ENCODE measurements at regions not wholly inside any gene's neighbourhood (a gene's known extent, or its start where the extent isn't known, plus 50 kb on each side); places are given as distances from the start of the nearest gene placed in this dataset.
A peak's percentile ranks its signal among the peaks of the same experiment; 100 is the strongest.

DNA sequence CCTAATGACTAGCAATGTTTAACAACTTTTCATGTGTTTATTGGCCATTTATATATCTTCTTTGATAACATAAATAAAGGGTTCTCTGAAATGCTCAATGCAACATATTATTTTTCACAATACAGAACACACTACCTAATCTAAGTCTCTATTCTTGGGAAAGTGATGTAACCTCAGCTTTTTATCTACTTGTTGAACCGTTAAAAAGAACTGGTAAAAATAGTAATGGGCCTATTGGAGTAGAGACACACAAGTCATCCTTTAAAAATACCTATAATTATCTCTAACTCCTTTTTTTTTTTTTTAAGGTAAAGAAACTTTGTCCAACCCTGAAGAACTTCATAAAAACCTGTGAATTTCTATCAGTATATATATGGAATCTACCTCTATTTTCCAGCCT lies 1067.7 kb upstream of the CELF4 start:
- intact Hi-C loops (cut with DNase I), result no loop called here
- no peak overlapping the region for H3K9ac ChIP-seq (ENCODE audit: low read length in 3 of 3)
- H3K9me3 ChIP-seq (ENCODE audit: control insufficient read depth in 2 of 3, insufficient read depth in 1 of 3, low read length in 3 of 3), result no peaks in the 10 kb centered on the region
- TF ChIP-seq, protein P1, sequence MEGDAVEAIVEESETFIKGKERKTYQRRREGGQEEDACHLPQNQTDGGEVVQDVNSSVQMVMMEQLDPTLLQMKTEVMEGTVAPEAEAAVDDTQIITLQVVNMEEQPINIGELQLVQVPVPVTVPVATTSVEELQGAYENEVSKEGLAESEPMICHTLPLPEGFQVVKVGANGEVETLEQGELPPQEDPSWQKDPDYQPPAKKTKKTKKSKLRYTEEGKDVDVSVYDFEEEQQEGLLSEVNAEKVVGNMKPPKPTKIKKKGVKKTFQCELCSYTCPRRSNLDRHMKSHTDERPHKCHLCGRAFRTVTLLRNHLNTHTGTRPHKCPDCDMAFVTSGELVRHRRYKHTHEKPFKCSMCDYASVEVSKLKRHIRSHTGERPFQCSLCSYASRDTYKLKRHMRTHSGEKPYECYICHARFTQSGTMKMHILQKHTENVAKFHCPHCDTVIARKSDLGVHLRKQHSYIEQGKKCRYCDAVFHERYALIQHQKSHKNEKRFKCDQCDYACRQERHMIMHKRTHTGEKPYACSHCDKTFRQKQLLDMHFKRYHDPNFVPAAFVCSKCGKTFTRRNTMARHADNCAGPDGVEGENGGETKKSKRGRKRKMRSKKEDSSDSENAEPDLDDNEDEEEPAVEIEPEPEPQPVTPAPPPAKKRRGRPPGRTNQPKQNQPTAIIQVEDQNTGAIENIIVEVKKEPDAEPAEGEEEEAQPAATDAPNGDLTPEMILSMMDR (IDR thresholded peaks at IDR 0.05; ENCODE audit: borderline replicate concordance, extremely low read depth, insufficient read depth), result no peak
- no peaks in the 10 kb centered on the region for H3K36me3 ChIP-seq (ENCODE audit: control insufficient read depth in 2 of 3, insufficient read depth in 3 of 3, low read length in 3 of 3)
- no peaks in the 10 kb centered on the region for H3K4me1 ChIP-seq (ENCODE audit: control insufficient read depth in 2 of 3, insufficient read depth in 2 of 3, low read depth in 1 of 3, low read length in 3 of 3)
- no peak overlapping the region for H3K4me3 ChIP-seq (ENCODE audit: low read length in 3 of 3)
- FAIRE-seq, result no peak
- no peak for DNase-seq
- H3K27ac ChIP-seq (ENCODE audit: low read depth in 2 of 2, low read length in 2 of 2), result no peak overlapping the region
- no peaks in the 10 kb centered on the region for H3K27me3 ChIP-seq (ENCODE audit: control insufficient read depth, insufficient read depth, low read length)

DNA sequence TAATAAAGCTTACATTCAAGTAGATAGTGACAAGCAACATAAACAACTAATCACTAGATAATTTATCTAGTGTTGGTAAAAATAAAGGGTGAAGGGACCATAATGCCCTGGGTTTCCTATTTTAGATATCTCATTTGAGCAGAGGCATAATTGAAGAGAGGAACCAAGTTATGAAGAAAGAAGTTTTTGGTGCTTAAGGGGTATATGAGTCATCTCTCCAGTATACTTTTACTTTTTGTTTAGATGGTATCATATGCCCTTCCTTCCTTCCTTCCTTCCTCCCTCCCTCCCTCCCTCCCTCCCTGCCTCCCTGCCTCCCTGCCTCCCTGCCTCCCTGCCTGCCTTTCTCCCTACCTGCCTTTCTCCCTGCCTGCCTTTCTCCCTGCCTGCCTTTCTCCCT lies 1053.5 kb upstream of the CELF4 start:
- H3K27me3 ChIP-seq (ENCODE audit: control insufficient read depth, insufficient read depth, low read length), result no peaks in the 10 kb centered on the region
- TF ChIP-seq, protein P1 (IDR thresholded peaks at IDR 0.05; ENCODE audit: borderline replicate concordance, extremely low read depth, insufficient read depth), result no peak
- DNase-seq (no peak), FAIRE-seq (no peak)
- H3K4me1 ChIP-seq (ENCODE audit: control insufficient read depth in 2 of 3, insufficient read depth in 2 of 3, low read depth in 1 of 3, low read length in 3 of 3), result no peaks in the 10 kb centered on the region
- no peaks in the 10 kb centered on the region for H3K9me3 ChIP-seq (ENCODE audit: control insufficient read depth in 2 of 3, insufficient read depth in 1 of 3, low read length in 3 of 3)
- H3K36me3 ChIP-seq (ENCODE audit: control insufficient read depth in 2 of 3, insufficient read depth in 3 of 3, low read length in 3 of 3), result no peaks in the 10 kb centered on the region
- H3K9ac ChIP-seq (ENCODE audit: low read length in 3 of 3), result no peak overlapping the region
- intact Hi-C loops (cut with DNase I), result no loop called here
- no peak overlapping the region for H3K27ac ChIP-seq (ENCODE audit: low read depth in 2 of 2, low read length in 2 of 2)
- no peak overlapping the region for H3K4me3 ChIP-seq (ENCODE audit: low read length in 3 of 3)

DNA sequence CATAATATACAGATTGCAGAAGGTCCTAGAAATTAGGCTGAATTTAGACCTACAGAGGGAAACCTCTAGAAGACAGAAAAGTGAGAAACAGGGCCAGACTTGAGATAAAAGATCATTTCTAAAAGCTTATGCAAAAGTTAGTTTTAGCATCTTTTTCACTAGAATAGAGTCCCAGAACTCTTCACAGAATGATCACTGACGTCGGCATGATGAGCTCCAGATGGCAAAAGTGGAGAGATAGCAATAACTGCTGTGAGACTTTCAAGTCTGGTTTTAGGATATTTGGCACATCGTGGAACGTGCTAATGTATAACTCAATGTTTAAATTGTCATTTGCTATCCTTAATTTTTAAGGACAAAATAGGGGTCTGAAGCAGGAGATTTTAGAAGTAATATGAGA lies 1050.7 kb upstream of the CELF4 start:
- FAIRE-seq, result no peak

DNA sequence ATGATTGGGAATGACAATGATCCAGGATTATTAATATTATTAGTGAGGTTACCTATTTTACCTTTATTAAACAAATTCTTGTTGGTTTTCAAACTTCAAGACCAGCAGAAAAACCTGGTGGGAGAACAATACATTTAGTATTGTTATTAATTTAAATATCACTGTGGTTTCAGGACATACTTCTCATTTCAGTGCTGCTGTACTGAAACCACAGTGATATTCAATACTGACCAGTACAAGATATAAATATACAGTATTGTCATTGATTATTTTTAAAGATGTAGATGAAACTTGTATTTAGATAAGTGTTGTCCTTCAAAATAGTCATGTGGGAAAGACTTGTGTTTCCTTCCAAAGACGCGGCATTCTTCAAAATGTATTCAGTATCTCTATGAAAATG lies 1047.3 kb upstream of the CELF4 start:
- no peak overlapping the region for H3K27ac ChIP-seq (ENCODE audit: low read depth in 2 of 2, low read length in 2 of 2)
- FAIRE-seq (no peak), DNase-seq (no peak)
- H3K27me3 ChIP-seq (ENCODE audit: control insufficient read depth, insufficient read depth, low read length), result no peaks in the 10 kb centered on the region
- H3K9ac ChIP-seq (ENCODE audit: low read length in 3 of 3), result no peak overlapping the region
- no peaks in the 10 kb centered on the region for H3K9me3 ChIP-seq (ENCODE audit: control insufficient read depth in 2 of 3, insufficient read depth in 1 of 3, low read length in 3 of 3)
- intact Hi-C loops (cut with DNase I), result no loop called here
- TF ChIP-seq, protein P1 (IDR thresholded peaks at IDR 0.05; ENCODE audit: borderline replicate concordance, extremely low read depth, insufficient read depth), result no peak
- H3K4me3 ChIP-seq (ENCODE audit: low read length in 3 of 3), result no peak overlapping the region
- H3K4me1 ChIP-seq (ENCODE audit: control insufficient read depth in 2 of 3, insufficient read depth in 2 of 3, low read depth in 1 of 3, low read length in 3 of 3), result no peaks in the 10 kb centered on the region
- no peaks in the 10 kb centered on the region for H3K36me3 ChIP-seq (ENCODE audit: control insufficient read depth in 2 of 3, insufficient read depth in 3 of 3, low read length in 3 of 3)

More for the DNA sequence above, 1050.7 kb upstream of the CELF4 start:
- Histone ChIP-seq H3K36me3 (ENCODE audit: control insufficient read depth in 2 of 3, insufficient read depth in 3 of 3, low read length in 3 of 3) (no peaks in the 10 kb centered on the region), H3K27me3 (ENCODE audit: control insufficient read depth, insufficient read depth, low read length) (no peaks in the 10 kb centered on the region), H3K9me3 (ENCODE audit: control insufficient read depth in 2 of 3, insufficient read depth in 1 of 3, low read length in 3 of 3) (no peaks in the 10 kb centered on the region), H3K4me3 (ENCODE audit: low read length in 3 of 3) (no peak overlapping the region), H3K4me1 (ENCODE audit: control insufficient read depth in 2 of 3, insufficient read depth in 2 of 3, low read depth in 1 of 3, low read length in 3 of 3) (no peaks in the 10 kb centered on the region), H3K27ac (ENCODE audit: low read depth in 2 of 2, low read length in 2 of 2) (no peak overlapping the region), H3K9ac (ENCODE audit: low read length in 3 of 3) (no peak overlapping the region)
- intact Hi-C loops (cut with DNase I), result no loop called here
- peak in 1 of 5 donors; percentile 12 for DNase-seq
- TF ChIP-seq, protein P1 (IDR thresholded peaks at IDR 0.05; ENCODE audit: borderline replicate concordance, extremely low read depth, insufficient read depth), result no peak
